GM13977 (cell line): ENCODE measurements at regions not wholly inside any gene's neighbourhood (a gene's known extent, or its start where the extent isn't known, plus 50 kb on each side); places are given as distances from the start of the nearest gene placed in this dataset.

Source experiments
- DNase-seq: peaks from one replicate; pipeline ENCODE4 v3.0.0; 2012; ENCODE audit warnings: low spot score
- in situ Hi-C: fragments of 300-500 bp; cut with MboI; formaldehyde crosslinking; loops from one replicate; pipeline ENCODE4 v1.12.0; 2022; ENCODE audit warnings: low sequenced_read_pairs, low pct_unique_long_range_greater_than_20kb, mixed read lengths, inconsistent platforms; ENCODE audit not compliant: unreplicated experiment
- TF ChIP-seq, protein P1 (sequence below): IDR thresholded peaks from 2 replicates; pipeline ENCODE4 v1.5.1; 2012; ENCODE audit warnings: mild to moderate bottlenecking, control low read depth; ENCODE audit not compliant: insufficient read depth; ENCODE audit errors: extremely low read depth, missing control alignments

- in situ Hi-C loops: no loop called here
- TF ChIP-seq, protein P1, sequence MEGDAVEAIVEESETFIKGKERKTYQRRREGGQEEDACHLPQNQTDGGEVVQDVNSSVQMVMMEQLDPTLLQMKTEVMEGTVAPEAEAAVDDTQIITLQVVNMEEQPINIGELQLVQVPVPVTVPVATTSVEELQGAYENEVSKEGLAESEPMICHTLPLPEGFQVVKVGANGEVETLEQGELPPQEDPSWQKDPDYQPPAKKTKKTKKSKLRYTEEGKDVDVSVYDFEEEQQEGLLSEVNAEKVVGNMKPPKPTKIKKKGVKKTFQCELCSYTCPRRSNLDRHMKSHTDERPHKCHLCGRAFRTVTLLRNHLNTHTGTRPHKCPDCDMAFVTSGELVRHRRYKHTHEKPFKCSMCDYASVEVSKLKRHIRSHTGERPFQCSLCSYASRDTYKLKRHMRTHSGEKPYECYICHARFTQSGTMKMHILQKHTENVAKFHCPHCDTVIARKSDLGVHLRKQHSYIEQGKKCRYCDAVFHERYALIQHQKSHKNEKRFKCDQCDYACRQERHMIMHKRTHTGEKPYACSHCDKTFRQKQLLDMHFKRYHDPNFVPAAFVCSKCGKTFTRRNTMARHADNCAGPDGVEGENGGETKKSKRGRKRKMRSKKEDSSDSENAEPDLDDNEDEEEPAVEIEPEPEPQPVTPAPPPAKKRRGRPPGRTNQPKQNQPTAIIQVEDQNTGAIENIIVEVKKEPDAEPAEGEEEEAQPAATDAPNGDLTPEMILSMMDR: no peak
- DNase-seq: no peak
Measured at GRCh38 chr14:98924046-98924445, 348.0 kb downstream of the BCL11B start.

DNA sequence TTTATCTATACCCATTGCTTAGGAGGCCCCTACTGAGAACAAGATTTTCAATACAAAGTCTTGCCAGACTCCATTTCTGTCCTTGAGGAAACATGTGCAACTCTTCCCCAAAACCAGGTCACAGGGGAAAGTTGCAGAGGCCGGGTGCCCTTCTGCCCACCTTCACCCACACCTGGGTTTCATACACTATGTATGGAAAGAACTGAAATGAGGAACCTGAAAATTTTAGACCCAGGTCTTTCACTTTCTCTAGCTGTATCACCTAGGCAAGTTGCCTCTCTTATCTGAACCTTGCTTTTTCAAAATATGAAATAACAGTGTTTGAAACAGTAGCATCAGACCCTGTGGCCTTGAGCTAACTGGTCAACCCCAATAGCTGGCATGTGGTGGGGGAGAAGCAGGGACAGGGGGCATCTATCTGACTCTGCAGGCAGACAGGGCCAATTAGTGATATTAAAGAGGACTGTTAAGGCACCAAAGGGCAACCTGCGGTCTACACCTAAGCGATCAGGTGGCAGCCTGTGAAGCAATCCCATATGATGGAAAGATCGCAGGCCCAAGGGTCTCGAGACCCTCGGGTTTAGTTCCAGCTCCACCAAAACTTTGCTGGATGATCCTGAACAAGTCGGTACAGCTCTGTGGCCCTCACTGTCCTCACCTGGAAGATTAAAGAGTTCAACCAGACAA, 346.5 kb downstream of the BCL11B start:
- TF ChIP-seq, protein P1: no peak

DNA sequence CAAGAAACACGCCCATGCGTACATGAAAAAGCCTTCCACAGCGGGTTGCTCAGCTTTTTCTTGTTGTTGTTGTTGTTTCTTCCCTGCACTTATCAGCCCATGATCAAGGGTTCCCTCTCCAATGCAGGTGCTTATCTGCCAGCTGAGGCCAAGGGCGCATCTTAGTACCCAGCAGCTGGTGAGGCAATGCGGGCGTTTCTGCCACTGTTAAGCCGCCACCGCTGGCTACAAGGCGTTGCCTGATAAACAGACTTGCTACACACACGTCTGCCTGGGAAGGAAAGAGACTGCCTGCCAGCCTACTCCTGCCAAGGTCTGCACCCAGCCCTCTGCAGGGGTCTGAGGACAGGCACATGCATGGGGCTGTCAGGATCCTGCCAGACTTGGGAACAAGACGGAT, 345.9 kb downstream of the BCL11B start:
- no peak for DNase-seq
- TF ChIP-seq, protein P1: no peak
- in situ Hi-C loops: no loop called here

More for the DNA sequence above, 346.5 kb downstream of the BCL11B start:
- in situ Hi-C loops: no loop called here
- no peak for DNase-seq

GRCh38 chr14:98926801-98927200, 345.2 kb downstream of the BCL11B start:
- DNase-seq: no peak
- in situ Hi-C loops: no loop called here
- TF ChIP-seq, protein P1: no peak

GRCh38 chr14:98927986-98928385, 344.0 kb downstream of the BCL11B start:
- no peak for DNase-seq
- in situ Hi-C loops: no loop called here
- TF ChIP-seq, protein P1: no peak

GRCh38 chr14:98928418-98928817, 343.6 kb downstream of the BCL11B start:
- in situ Hi-C loops: no loop called here
- no peak for DNase-seq
- TF ChIP-seq, protein P1: no peak
